ENCODE measurements at regions not wholly inside any gene's neighbourhood (a gene's known extent, or its start where the extent isn't known, plus 50 kb on each side); places are given as distances from the start of the nearest gene placed in this dataset.

DNA sequence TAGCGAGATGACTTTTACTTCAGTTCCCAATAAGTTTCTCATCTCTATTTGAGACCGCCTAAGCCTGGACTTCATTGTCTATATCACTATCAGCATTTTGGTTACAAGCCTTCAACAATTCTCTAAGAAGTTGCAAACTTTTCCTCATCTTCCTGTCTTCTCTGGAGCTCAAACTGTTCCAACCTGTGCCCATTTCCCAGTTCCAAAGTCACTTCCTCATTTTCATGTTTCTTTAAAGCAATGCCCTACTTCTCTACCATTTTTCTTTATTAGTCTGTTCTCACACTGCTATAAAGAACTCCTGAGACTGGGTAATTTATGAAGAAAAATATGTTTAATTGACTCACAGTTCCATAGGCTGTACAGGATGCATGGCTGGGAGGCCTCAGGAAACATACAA, 251.9 kb downstream of the TECRL start (continued):
- TF ChIP-seq, protein P1, sequence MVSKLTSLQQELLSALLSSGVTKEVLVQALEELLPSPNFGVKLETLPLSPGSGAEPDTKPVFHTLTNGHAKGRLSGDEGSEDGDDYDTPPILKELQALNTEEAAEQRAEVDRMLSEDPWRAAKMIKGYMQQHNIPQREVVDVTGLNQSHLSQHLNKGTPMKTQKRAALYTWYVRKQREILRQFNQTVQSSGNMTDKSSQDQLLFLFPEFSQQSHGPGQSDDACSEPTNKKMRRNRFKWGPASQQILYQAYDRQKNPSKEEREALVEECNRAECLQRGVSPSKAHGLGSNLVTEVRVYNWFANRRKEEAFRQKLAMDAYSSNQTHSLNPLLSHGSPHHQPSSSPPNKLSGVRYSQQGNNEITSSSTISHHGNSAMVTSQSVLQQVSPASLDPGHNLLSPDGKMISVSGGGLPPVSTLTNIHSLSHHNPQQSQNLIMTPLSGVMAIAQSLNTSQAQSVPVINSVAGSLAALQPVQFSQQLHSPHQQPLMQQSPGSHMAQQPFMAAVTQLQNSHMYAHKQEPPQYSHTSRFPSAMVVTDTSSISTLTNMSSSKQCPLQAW (CRISPR knock-in tag; IDR thresholded peaks at IDR 0.05), result no peak
- TF ChIP-seq RFX5 (IDR thresholded peaks at IDR 0.05; ENCODE audit: low read depth, low read length) (no peak), ZNF598 (CRISPR knock-in tag; IDR thresholded peaks at IDR 0.05; ENCODE audit: borderline replicate concordance) (no peak), IRF2 (CRISPR knock-in tag; IDR thresholded peaks at IDR 0.05) (no peak), PRPF4 (IDR thresholded peaks at IDR 0.05; ENCODE audit: low read depth, low read length, poor library complexity, severe bottlenecking) (no peak), SPEN (CRISPR knock-in tag; IDR thresholded peaks at IDR 0.05; ENCODE audit: low read depth) (no peak), ZSCAN25 (CRISPR knock-in tag; IDR thresholded peaks at IDR 0.05) (no peak), ELF1 (CRISPR knock-in tag; IDR thresholded peaks at IDR 0.05) (no peak)
- TF ChIP-seq, protein P2, sequence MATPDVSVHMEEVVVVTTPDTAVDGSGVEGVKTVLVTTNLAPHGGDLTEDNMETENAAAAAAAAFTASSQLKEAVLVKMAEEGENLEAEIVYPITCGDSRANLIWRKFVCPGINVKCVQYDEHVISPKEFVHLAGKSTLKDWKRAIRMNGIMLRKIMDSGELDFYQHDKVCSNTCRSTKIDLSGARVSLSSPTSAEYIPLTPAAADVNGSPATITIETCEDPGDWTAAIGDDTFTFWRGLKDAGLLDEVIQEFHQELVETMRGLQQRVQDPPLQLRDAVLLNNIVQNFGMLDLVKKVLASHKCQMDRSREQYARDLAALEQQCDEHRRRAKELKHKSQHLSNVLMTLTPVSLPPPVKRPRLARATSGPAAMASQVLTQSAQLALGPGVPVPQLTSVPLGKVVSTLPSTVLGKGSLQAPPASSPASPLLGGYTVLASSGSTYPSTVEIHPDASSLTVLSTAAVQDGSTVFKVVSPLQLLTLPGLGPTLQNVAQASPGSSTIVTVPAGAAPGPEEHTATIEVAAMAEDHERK (CRISPR knock-in tag; IDR thresholded peaks at IDR 0.05; ENCODE audit: low read depth), result no peak
- TF ChIP-seq, protein P3, sequence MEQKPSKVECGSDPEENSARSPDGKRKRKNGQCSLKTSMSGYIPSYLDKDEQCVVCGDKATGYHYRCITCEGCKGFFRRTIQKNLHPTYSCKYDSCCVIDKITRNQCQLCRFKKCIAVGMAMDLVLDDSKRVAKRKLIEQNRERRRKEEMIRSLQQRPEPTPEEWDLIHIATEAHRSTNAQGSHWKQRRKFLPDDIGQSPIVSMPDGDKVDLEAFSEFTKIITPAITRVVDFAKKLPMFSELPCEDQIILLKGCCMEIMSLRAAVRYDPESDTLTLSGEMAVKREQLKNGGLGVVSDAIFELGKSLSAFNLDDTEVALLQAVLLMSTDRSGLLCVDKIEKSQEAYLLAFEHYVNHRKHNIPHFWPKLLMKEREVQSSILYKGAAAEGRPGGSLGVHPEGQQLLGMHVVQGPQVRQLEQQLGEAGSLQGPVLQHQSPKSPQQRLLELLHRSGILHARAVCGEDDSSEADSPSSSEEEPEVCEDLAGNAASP (CRISPR knock-in tag; IDR thresholded peaks at IDR 0.05; ENCODE audit: borderline replicate concordance), result no peak
- TF ChIP-seq, protein P4, sequence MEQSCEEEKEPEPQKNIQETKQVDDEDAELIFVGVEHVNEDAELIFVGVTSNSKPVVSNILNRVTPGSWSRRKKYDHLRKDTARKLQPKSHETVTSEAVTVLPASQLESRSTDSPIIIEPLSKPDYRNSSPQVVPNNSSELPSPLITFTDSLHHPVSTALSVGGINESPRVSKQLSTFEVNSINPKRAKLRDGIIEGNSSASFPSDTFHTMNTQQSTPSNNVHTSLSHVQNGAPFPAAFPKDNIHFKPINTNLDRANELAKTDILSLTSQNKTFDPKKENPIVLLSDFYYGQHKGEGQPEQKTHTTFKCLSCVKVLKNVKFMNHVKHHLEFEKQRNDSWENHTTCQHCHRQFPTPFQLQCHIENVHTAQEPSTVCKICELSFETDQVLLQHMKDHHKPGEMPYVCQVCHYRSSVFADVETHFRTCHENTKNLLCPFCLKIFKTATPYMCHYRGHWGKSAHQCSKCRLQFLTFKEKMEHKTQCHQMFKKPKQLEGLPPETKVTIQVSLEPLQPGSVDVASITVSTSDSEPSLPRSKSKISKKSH (CRISPR knock-in tag; IDR thresholded peaks at IDR 0.05; ENCODE audit: borderline replicate concordance), result no peak

Measured in HepG2 (cell line).